Brain pericyte (primary cell): ENCODE measurements at regions not wholly inside any gene's neighbourhood (a gene's known extent, or its start where the extent isn't known, plus 50 kb on each side); places are given as distances from the start of the nearest gene placed in this dataset.

Experiments
- DNase-seq: peaks from one replicate; pipeline ENCODE4 v3.0.0-alpha.2; 2012; ENCODE audit warnings: low read depth, low spot score

- DNase-seq, result no peak
Measured at GRCh38 chr7:41832941-41833340, 130.1 kb upstream of the INHBA start.

- no peak for DNase-seq
Measured at GRCh38 chr7:41830271-41830670, 127.4 kb upstream of the INHBA start.

DNA sequence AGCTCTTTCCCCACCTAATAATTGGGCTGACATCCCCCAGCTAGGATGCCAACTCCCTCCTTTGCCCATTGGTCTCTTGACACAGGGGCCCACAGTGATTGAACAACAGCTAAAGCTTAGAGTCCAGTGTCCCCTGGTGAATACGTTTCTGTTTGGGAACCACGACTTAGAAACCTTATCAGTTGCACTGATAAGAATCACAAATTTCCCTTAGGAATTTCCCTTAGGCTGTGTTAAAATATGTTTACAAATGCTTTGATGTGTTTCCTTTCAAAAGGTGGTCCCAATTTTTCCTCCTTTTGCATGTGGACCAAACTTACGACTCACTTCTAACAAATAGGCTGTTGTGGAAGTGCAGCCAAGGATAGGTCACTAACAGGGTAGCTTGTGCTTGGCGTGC, 126.0 kb upstream of the INHBA start:
- no peak for DNase-seq

- DNase-seq, result no peak
Measured at GRCh38 chr7:41826641-41827040, 123.8 kb upstream of the INHBA start.

GRCh38 chr7:41825927-41826480, 123.1 kb upstream of the INHBA start:
- no peak for DNase-seq

GRCh38 chr7:41824284-41824683, 121.4 kb upstream of the INHBA start:
- DNase-seq, result peak; percentile 26

DNA sequence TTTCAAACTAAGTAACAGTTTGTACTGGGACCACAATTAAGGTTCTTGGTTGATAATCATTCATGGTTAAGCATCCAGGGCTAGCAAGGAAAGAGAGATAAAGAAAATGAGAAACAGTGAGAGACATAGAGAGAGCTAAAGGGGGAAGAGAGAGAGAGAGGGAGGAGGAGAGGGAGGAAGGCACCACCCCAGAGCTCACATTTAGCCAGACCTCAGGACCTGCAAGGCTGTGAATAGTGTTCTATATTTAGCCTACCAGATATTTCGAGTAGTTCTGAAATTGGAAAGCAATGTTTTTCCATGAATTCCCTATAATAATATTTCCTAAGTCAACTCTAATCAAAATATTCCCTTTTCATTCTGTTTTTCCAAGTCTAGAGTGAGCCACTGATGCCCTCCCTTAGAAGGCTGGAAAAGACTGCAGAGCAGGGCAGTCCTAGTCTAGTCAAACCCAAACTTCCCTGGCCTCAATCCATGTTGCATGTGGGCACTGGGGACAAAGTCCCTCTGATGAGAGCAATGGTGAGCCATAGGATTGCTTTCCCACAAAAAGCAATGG, 119.4 kb upstream of the INHBA start:
- no peak for DNase-seq

DNA sequence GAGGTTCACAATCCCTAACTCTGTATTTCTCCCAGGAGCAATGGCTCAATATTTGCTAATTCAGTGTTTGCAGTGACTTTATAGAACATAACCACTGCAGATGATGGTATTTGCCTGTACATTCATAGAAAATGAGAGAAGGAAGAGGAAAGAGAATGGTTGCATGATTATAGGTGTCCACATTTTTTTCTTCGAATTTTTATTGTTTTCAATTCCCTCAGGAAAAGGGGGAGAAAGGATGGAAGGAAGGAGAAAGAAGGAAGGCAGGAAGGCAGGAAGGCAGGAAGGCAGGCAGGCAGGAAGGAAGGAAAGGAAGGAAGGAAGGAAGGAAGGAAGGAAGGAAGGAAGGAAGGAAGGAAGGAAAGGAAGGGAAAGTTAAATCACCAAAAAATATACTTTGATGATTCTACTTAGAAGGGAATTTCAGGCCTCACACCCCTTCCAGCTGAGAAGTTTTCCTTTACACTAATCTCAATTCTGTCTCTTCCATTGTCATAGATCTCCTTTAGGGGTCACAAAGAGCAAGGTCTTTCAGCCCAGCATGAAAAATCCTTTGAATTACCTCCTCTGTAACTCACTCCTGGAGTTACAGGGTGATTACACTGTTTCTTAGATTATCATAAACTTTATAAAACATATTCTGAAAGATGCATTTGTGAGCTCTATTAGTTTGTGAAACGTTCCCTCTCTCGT, 118.8 kb upstream of the INHBA start:
- no peak for DNase-seq

DNA sequence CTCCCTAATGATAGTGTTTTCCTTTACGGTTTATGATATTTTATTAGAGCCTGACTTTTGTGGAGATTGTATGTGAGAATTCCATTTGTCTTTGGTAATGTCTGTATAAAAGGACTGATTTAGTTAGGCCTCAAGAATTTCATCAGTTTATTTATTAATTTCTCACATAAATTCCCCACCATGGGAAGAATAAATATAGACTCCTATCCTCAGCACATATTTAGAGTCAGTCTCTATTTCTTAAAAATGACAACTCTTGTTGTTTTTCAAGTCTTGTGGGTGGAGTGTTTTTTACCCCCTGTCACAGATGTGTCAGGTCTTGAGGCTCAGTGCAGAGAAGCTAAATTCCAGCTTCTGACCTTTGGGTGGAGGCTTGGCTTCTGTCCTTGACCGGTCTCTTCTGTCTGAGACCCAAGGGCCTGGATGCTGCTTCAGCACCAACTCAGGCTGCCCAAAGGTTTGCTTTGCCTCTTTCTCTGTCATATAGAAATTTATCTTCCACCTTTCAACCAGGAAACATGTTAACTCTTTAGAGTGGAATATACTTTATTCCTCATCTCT, 117.3 kb upstream of the INHBA start:
- DNase-seq, result no peak

- no peak for DNase-seq
Measured at GRCh38 chr7:41819645-41820044, 116.8 kb upstream of the INHBA start.

DNA sequence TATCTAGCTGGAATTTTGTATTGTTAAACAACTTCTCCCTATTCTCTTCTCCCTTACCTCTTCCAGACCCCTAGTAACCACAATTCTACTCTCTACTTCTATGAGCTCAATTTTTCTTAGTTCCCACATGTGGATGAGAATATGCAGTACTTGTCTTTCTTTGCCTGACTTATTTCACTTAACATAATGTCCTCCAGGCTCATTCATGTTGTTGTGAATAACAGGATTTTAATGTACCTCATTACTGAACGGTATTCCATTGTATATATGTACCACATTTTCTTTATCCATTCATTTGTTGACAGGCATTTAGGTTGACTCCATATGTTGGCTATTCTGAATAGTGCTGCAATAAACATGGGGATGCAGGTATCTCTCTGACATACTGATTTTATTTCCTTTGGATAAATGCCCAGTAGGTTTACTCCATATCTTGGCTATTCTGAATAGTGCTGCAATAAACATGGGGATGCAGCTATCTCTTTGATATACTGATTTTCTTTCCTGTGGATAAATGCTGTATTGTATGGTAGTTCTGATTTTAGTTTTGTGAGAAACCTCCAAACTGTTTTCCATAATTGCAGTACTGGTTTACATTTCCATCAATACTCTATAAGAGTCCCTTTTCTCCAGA, 116.0 kb upstream of the INHBA start:
- DNase-seq, result no peak

DNA sequence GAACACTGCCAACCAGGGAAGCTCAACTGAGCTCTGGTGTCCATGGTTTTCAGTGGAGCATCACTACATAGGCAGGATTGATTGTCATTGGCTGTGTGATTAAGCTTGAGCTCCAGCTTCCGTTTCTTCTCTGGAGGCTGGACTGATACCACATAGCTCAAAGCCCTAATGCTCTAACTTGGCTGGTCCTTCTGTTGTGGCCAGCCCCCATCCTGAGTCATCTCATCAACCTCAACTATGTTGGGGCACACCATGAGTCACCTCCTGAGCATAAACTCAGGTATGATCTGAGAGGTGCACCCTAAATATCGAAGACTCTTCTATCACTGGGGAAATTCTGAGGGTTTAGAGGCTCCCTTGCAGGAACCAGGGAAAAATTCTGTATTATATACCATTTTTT, 114.5 kb upstream of the INHBA start:
- no peak for DNase-seq

- no peak for DNase-seq
Measured at GRCh38 chr7:41816111-41816510, 113.2 kb upstream of the INHBA start.

- DNase-seq, result no peak
Measured at GRCh38 chr7:41814888-41815287, 112.0 kb upstream of the INHBA start.

GRCh38 chr7:41813286-41813685, 110.4 kb upstream of the INHBA start:
- no peak for DNase-seq

DNA sequence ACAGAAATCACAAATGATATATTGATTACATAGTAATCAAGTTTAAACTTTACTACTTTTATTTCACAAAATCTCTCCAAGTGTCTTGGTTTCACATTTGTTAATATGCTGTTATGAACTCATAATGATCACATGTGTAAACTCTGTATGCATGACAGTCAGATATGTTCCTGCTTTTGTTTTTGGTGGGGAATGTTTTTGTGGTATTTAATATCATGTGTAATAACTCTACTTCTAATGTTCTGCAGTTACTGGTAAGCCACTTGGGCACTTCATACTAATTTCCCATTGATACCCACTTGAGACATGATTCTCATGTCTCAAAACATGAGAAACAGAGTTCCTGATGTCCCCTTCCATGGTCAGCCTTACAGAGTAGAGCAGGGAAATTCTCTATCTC, 109.1 kb upstream of the INHBA start:
- DNase-seq, result no peak

GRCh38 chr7:41809940-41810576, 107.2 kb upstream of the INHBA start:
- no peak for DNase-seq

DNA sequence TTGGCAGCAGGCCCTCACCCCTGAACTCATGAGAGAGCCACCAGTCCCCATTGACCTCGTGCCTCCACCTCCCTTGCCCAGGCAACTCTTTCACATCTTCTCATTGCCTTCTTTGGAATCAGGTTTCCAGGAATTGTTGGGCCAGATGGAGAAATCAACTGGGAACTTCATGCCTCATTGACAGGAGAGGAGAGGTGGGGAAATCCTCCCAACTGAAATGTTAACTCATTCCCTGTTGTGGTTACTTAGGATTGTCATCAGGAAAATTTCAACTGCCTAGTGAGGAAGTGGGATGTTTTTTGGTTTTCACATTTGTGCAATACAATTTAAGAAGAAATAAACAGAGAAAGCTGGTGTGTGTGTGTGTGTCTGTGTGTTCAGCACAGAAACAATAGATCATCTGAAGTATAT, 106.6 kb upstream of the INHBA start:
- no peak for DNase-seq

GRCh38 chr7:41809116-41809515, 106.2 kb upstream of the INHBA start:
- no peak for DNase-seq

DNA sequence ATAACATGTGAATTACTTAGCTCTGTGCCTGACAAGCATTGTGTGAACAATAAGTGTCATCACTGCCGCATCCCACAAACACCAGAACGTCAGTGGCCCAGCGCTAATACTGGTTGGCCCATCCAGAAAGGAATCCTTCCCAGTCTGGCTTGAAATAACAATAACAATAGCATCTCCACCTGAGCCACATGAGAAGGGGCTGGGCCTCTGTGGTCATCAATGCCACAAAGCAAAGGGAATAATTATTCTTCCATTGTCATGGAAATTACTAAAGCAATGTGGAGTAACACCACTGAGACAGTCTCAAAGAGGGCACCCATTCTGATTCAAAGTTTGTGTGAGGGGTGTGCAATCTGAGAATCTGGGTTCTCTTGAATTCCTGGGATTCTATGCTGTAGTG, 105.7 kb upstream of the INHBA start:
- DNase-seq, result no peak

DNA sequence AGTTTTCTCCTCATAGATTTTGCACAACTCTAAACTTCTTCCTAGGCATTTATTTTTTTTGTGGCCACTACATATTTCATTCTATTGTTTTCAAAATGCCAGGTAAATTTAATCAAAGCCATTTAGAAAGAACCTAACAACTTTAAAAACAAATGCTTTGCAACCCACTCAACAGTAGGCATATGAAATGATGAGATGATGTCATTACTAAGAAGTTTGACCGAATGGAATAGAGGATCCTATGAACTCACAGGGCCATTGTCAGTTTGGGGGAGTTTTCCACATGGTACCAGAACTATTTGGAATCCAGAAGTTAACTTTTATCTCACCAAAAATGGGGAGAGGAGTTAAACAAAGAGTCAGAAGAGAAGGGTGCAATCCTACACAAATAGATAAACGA, 100.7 kb upstream of the INHBA start:
- DNase-seq, result no peak

DNA sequence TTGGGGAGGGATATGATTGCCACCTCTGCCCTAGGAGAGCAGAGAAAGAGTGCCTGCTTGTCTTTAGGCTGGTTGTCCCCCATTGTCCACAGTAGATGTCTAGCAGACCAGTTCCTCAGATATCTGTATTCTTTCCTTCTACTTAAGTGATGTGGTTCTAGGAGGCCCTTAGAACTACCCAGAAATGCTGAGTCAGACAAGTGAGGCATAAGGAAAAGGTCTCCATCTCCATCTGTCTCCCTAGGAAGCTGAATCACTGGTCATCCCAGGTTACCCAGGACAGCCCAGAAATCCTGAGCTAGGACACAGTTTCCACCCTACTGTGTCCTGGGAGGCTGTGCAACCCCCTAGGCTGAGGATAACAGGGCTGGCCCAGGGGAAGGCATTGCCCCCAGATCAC, 93.4 kb upstream of the INHBA start:
- no peak for DNase-seq
